Uterus (tissue), 3 donors: ENCODE measurements at regions not wholly inside any gene's neighbourhood (a gene's known extent, or its start where the extent isn't known, plus 50 kb on each side); places are given as distances from the start of the nearest gene placed in this dataset.

Experiments used
- DNase-seq, 2 donors: peaks; one replicate each; pipeline ENCODE4 v3.0.0-alpha.2; 2019 to 2020
- H3K27ac ChIP-seq, 2 donors: fragments of 200-600 bp; sonication (generic); 1 replicate in 1 of 2; 2 replicates in 1 of 2; pipeline ENCODE4 v1.5.1; 2016 to 2018
- H3K27me3 ChIP-seq, 2 donors: fragments of 200-600 bp; sonication (generic); one replicate each; pipeline ENCODE4 v1.5.1; 2018 to 2019; ENCODE audit warnings: control low read depth in 1 of 2
- H3K36me3 ChIP-seq, 2 donors: fragments of 200-600 bp; sonication (generic); one replicate each; pipeline ENCODE4 v1.5.1; 2019; ENCODE audit warnings: control low read depth in 1 of 2
- H3K4me1 ChIP-seq, 2 donors: fragments of 200-600 bp; sonication (generic); one replicate each; pipeline ENCODE4 v1.5.1; 2018 to 2019; ENCODE audit warnings: control low read depth in 1 of 2
- H3K4me3 ChIP-seq, 2 donors: fragments of 200-600 bp; sonication (generic); 1 replicate in 1 of 2; 2 replicates in 1 of 2; pipeline ENCODE4 v1.5.1; 2018 to 2019; ENCODE audit warnings: mild to moderate bottlenecking in 1 of 2
- H3K9me3 ChIP-seq, 2 donors: fragments of 200-600 bp; sonication (generic); one replicate each; pipeline ENCODE4 v1.5.1; 2019; ENCODE audit warnings: control low read depth in 1 of 2
- POLR2A ChIP-seq, 2 donors: fragments of 450-650 bp; IDR thresholded peaks; one replicate each; pipeline ENCODE4 v1.6.1; 2016; ENCODE audit warnings: antibody characterized with exemption in 2 of 2, mild to moderate bottlenecking in 1 of 2, moderate library complexity in 1 of 2
- intact Hi-C: fragments of 100-400 bp; cut with DNase I; formaldehyde crosslinking; loops from one replicate; pipeline ENCODE4 v1.15.1; 2023; ENCODE audit warnings: low total_unique reads
- TF ChIP-seq, protein P1 (sequence below), 4 experiments: fragments of 200-600 bp in 2 of 4; fragments of 450-650 bp in 2 of 4; sonication (generic) in 2 of 4; IDR thresholded peaks; one replicate each; pipeline ENCODE4 v1.5.1; 2016 to 2019; ENCODE audit warnings: antibody characterized with exemption in 4 of 4, mild to moderate bottlenecking in 2 of 4, moderate library complexity in 1 of 4
- donor health status: DM: yes; HTN: yes; CAD: no.

DNA sequence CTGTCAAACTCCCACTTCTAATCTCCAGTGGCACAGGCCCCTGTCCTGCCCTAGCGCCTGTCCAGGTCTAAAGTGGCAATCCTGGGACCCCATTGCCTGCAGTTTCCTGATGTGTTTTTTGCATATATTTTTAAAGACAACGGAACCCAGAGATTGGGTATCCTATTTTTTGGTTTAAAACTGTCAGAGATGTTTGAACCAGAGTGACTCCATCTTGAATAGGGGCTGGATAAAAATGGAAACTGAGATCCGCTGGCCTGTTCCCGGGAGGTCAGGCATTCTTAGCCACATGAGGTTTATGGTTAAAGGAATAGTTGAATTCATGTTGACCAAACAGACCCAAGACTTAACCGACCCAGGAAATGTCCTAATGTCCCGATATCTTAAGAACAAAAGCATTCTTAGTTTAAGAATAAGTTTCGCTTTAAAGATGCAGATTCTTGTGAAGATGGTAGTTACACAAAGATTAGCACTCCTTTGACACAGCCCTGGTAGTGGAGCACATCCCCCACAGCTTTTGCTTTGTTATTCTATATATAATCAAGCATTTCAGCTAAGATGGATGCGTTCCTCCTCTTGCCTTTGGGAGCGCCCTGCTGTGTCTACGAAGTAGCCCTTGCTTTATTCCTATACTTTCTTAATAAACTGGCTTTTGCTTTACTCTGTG lies 332.1 kb downstream of the UQCRFS1 start:
- Histone ChIP-seq H3K36me3 (no peaks in the 10 kb centered on the region), H3K27ac (no peak overlapping the region), H3K4me3 (no peak overlapping the region), H3K9me3 (no peaks in the 10 kb centered on the region), H3K4me1 (no peaks in the 10 kb centered on the region), H3K27me3 (no peaks in the 10 kb centered on the region)
- TF ChIP-seq, protein P1, sequence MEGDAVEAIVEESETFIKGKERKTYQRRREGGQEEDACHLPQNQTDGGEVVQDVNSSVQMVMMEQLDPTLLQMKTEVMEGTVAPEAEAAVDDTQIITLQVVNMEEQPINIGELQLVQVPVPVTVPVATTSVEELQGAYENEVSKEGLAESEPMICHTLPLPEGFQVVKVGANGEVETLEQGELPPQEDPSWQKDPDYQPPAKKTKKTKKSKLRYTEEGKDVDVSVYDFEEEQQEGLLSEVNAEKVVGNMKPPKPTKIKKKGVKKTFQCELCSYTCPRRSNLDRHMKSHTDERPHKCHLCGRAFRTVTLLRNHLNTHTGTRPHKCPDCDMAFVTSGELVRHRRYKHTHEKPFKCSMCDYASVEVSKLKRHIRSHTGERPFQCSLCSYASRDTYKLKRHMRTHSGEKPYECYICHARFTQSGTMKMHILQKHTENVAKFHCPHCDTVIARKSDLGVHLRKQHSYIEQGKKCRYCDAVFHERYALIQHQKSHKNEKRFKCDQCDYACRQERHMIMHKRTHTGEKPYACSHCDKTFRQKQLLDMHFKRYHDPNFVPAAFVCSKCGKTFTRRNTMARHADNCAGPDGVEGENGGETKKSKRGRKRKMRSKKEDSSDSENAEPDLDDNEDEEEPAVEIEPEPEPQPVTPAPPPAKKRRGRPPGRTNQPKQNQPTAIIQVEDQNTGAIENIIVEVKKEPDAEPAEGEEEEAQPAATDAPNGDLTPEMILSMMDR (IDR thresholded peaks at IDR 0.05), result no peak
- no peak for TF ChIP-seq POLR2A (IDR thresholded peaks at IDR 0.05)
- no peak for DNase-seq
- intact Hi-C loops, result no loop called here

DNA sequence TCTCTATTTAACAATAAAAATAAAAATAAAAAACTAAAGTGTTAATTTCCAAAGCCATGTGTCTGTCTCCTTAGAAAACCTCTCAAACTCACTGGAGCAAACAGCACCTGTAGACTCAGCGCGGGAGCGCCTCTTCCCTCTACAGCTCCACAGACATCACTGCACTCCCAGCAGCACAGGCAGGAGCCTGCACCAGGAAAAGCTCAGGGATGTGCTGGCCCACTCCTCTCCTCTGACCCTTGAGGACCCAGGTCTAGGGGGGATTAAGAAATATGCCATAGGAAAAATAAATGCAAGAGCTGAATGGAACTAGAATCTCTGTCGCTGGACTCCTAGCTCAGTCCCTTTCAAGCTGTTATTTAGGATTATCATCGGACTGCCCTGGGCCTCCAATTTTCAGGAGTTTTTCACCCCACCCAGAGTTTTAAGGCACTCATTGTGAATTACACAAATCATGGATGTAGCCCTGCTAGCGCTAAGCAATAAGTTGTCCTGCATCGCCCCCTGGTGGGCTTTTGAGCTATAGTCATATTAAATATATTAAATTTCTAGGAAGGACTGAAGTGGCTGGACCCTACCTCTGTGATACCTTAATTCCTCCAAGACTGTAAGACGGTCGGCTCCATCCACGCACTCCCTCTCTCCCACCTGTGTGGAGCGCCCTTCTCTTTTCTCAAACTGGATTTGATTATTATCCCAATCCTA lies 333.9 kb downstream of the UQCRFS1 start:
- H3K9me3 ChIP-seq, result no peaks in the 10 kb centered on the region
- no peak for TF ChIP-seq POLR2A (IDR thresholded peaks at IDR 0.05)
- TF ChIP-seq, protein P1 (IDR thresholded peaks at IDR 0.05), result peak; percentile 61 to 78 (median 65)
- DNase-seq, result peak; percentile 51 to 61
- H3K4me1 ChIP-seq, result no peaks in the 10 kb centered on the region
- H3K36me3 ChIP-seq, result no peaks in the 10 kb centered on the region
- intact Hi-C loops, result no loop called here
- H3K27me3 ChIP-seq, result no peaks in the 10 kb centered on the region
- no peak overlapping the region for H3K4me3 ChIP-seq
- H3K27ac ChIP-seq, result no peak overlapping the region

DNA sequence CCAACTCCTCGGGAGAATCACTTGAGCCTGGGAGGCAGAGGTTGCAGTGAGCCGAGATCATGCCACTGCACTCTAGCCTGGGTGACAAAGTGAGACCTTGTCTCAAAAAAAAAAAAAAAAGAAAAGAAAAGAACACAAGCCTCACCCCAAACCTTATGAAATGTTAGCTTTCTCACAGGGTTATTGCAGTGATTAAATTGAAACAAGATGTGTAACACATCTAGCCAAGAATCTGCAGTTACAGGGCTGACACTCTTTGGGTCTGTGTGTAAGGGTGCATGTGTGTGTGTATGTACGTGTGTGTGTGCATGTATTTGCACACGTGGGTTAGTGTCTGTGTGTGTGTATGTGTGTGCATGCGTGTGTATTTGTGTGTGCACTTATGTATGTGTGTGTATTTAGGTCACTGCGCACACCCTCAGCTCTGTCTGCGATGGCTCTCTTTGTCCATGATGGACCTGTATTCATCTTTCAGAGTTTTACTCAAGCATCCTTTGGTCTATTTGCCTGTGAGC lies 336.3 kb downstream of the UQCRFS1 start:
- intact Hi-C loops, result no loop called here

DNA sequence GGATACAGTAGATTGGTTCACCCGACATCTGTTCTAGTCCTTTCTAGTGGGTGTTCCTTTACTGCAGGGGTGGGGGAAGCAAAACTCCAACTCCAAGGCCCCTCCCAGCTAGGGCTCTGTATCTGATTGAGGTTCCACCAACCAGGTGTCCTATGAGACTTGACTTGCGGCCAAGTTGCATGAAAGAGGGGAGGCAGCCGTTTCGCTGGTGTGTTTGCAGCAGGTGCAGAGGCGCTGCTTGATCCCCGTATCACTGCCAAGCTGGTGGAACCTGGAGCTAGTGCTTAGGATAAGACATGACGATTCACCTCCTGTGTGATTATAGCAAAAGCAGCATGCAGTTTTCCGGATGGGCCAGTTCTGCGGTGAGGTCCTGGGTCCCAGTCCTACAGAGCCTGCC lies 338.2 kb downstream of the UQCRFS1 start:
- H3K27me3 ChIP-seq, result no peaks in the 10 kb centered on the region
- intact Hi-C loops, result no loop called here
- no peak overlapping the region for H3K4me3 ChIP-seq
- H3K36me3 ChIP-seq, result no peaks in the 10 kb centered on the region
- H3K9me3 ChIP-seq, result no peaks in the 10 kb centered on the region
- TF ChIP-seq, protein P1 (IDR thresholded peaks at IDR 0.05), result no peak
- no peak for TF ChIP-seq POLR2A (IDR thresholded peaks at IDR 0.05)
- no peak for DNase-seq
- H3K27ac ChIP-seq, result no peak overlapping the region
- no peaks in the 10 kb centered on the region for H3K4me1 ChIP-seq

More for the DNA sequence above, 336.3 kb downstream of the UQCRFS1 start:
- H3K4me3 ChIP-seq, result no peak overlapping the region
- H3K27ac ChIP-seq, result no peak overlapping the region
- no peak for DNase-seq
- TF ChIP-seq, protein P1 (IDR thresholded peaks at IDR 0.05), result no peak
- no peak for TF ChIP-seq POLR2A (IDR thresholded peaks at IDR 0.05)
- H3K27me3 ChIP-seq, result no peaks in the 10 kb centered on the region
- H3K4me1 ChIP-seq, result no peaks in the 10 kb centered on the region
- no peaks in the 10 kb centered on the region for H3K36me3 ChIP-seq
- H3K9me3 ChIP-seq, result no peaks in the 10 kb centered on the region

DNA sequence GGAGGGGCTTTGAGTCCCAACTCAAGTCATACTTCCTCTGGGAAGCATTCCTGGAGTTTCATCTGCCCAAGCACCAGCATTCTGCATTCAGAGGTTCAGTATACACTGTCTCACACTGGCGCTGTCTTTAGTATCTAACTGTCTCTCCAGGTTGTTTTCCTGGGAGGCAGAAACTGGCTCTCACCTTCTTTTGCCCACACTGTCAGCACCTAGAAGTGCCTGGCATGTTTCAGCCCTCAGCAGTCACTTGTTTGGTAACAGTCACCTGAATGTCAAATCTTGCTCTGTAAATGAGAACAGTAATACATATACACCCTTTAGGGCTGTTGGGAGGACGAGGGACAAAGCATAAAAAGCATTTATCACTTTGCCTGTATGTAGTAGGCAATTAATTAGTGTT lies 339.6 kb downstream of the UQCRFS1 start:
- DNase-seq, result no peak
- intact Hi-C loops, result no loop called here
- H3K4me3 ChIP-seq, result no peak overlapping the region
- TF ChIP-seq POLR2A (IDR thresholded peaks at IDR 0.05), result no peak
- TF ChIP-seq, protein P1 (IDR thresholded peaks at IDR 0.05), result no peak
- H3K9me3 ChIP-seq, result no peaks in the 10 kb centered on the region
- H3K27me3 ChIP-seq, result no peaks in the 10 kb centered on the region
- no peaks in the 10 kb centered on the region for H3K36me3 ChIP-seq
- H3K4me1 ChIP-seq, result no peaks in the 10 kb centered on the region
- no peak overlapping the region for H3K27ac ChIP-seq
